Kidney epithelial cell (primary cell): ENCODE measurements at regions not wholly inside any gene's neighbourhood (a gene's known extent, or its start where the extent isn't known, plus 50 kb on each side); places are given as distances from the start of the nearest gene placed in this dataset.

Experiments used
- DNase-seq: peaks from one replicate; pipeline ENCODE4 v3.0.0-alpha.2; 2010; ENCODE audit warnings: low read depth
- H3K27me3 ChIP-seq: 2 replicates; pipeline ENCODE4 v1.6.0; 2011; ENCODE audit warnings: low read length; ENCODE audit not compliant: control insufficient read depth, insufficient read depth
- H3K36me3 ChIP-seq: 2 replicates; pipeline ENCODE4 v1.5.1; 2011; ENCODE audit warnings: low read length; ENCODE audit not compliant: control insufficient read depth, insufficient read depth
- H3K4me3 ChIP-seq: 2 replicates; pipeline ENCODE4 v1.5.1; 2011; ENCODE audit warnings: low read depth, mild to moderate bottlenecking, control low read depth, low read length
- CTCF ChIP-seq: IDR thresholded peaks from 2 replicates; pipeline ENCODE4 v1.5.1; 2011; ENCODE audit warnings: mild to moderate bottlenecking, moderate library complexity, low read length, control low read depth, inconsistent platforms; ENCODE audit not compliant: insufficient read depth, poor library complexity, severe bottlenecking

GRCh38 chr3:104825116-104825515, 541.6 kb upstream of the ALCAM start:
- H3K4me3 ChIP-seq, result no peak overlapping the region
- H3K36me3 ChIP-seq, result no peaks in the 10 kb centered on the region
- DNase-seq, result no peak
- TF ChIP-seq CTCF, result no peak
- H3K27me3 ChIP-seq, result no peaks in the 10 kb centered on the region

- no peak for TF ChIP-seq CTCF
- no peaks in the 10 kb centered on the region for H3K36me3 ChIP-seq
- no peak for DNase-seq
- H3K4me3 ChIP-seq, result no peak overlapping the region
- no peaks in the 10 kb centered on the region for H3K27me3 ChIP-seq
Measured at GRCh38 chr3:104831071-104831470, 535.6 kb upstream of the ALCAM start.

GRCh38 chr3:104832530-104832929, 534.2 kb upstream of the ALCAM start:
- H3K36me3 ChIP-seq, result no peaks in the 10 kb centered on the region
- no peak for TF ChIP-seq CTCF
- DNase-seq, result no peak
- no peaks in the 10 kb centered on the region for H3K27me3 ChIP-seq
- no peak overlapping the region for H3K4me3 ChIP-seq

- no peak for TF ChIP-seq CTCF
- no peak for DNase-seq
- no peaks in the 10 kb centered on the region for H3K27me3 ChIP-seq
Measured at GRCh38 chr3:104835376-104835775, 531.3 kb upstream of the ALCAM start.

GRCh38 chr3:104846270-104846669, 520.4 kb upstream of the ALCAM start:
- H3K36me3 ChIP-seq, result no peaks in the 10 kb centered on the region
- H3K27me3 ChIP-seq, result no peaks in the 10 kb centered on the region
- no peak for TF ChIP-seq CTCF
- H3K4me3 ChIP-seq, result no peak overlapping the region
- no peak for DNase-seq

More at GRCh38 chr3:104835376-104835775, 531.3 kb upstream of the ALCAM start:
- Histone ChIP-seq H3K36me3 (no peaks in the 10 kb centered on the region), H3K4me3 (no peak overlapping the region)

- Histone ChIP-seq H3K36me3 (no peaks in the 10 kb centered on the region), H3K4me3 (no peak overlapping the region), H3K27me3 (no peaks in the 10 kb centered on the region)
- no peak for DNase-seq
- TF ChIP-seq CTCF, result no peak
Measured at GRCh38 chr3:104849070-104849469, 517.6 kb upstream of the ALCAM start.
